MCF 10A (cell line): ENCODE measurements at regions not wholly inside any gene's neighbourhood (a gene's known extent, or its start where the extent isn't known, plus 50 kb on each side); places are given as distances from the start of the nearest gene placed in this dataset.

Experiments used
- BruUV-seq: library from RNA; stranded (reverse); fragments of 400-500 nt; replicated peaks from 2 replicates; lab custom pipeline; 2021; lab: Mats Ljungman, UMichigan
- CTCF ChIA-PET: fragments of 300-600 bp; sonication (Branson Sonifier 250); formaldehyde crosslinking; extraction: SDS; loops from one replicate; lab custom pipeline; 2021; ENCODE audit warnings: antibody characterized with exemption, inconsistent platforms; lab: Yijun Ruan, JAX
- POLR2A ChIA-PET: fragments of 300-600, 350-650 bp; sonication (Branson Sonifier 250); formaldehyde crosslinking; extraction: SDS; loops from one replicate; lab custom pipeline; 2020; ENCODE audit warnings: antibody characterized with exemption, inconsistent platforms; lab: Yijun Ruan, JAX
- DNase-seq: peaks from one replicate; pipeline ENCODE4 v3.0.0-alpha.2; 2018; ENCODE audit not compliant: unreplicated experiment
- H3K27ac Mint-ChIP-seq: one replicate; pipeline ENCODE4 v1.8.0; 2022; ENCODE audit warnings: mild to moderate bottlenecking, low read depth, mixed read lengths; ENCODE audit not compliant: unreplicated experiment
- H3K27me3 Mint-ChIP-seq: one replicate; pipeline ENCODE4 v1.8.0; 2022; ENCODE audit warnings: mixed read lengths; ENCODE audit not compliant: insufficient read depth, unreplicated experiment
- H3K36me3 Mint-ChIP-seq: one replicate; pipeline ENCODE4 v1.8.0; 2022; ENCODE audit warnings: mild to moderate bottlenecking, moderate library complexity, mixed read lengths; ENCODE audit not compliant: insufficient read depth, unreplicated experiment
- H3K4me1 Mint-ChIP-seq: one replicate; pipeline ENCODE4 v1.8.0; 2022; ENCODE audit warnings: mixed read lengths; ENCODE audit not compliant: insufficient read depth, unreplicated experiment
- H3K4me3 Mint-ChIP-seq: one replicate; pipeline ENCODE4 v1.8.0; 2022; ENCODE audit warnings: mild to moderate bottlenecking, moderate library complexity, mixed read lengths; ENCODE audit not compliant: unreplicated experiment
- H3K9me3 Mint-ChIP-seq: one replicate; pipeline ENCODE4 v1.8.0; 2022; ENCODE audit warnings: mixed read lengths; ENCODE audit not compliant: unreplicated experiment
- CTCF ChIP-seq: fragments of 200-600 bp; IDR thresholded peaks from one replicate; pipeline ENCODE4 v1.8.0; 2022; ENCODE audit warnings: antibody characterized with exemption, mild to moderate bottlenecking; ENCODE audit not compliant: unreplicated experiment
- intact Hi-C: fragments of 100-400 bp; cut with micrococcal nuclease; formaldehyde crosslinking; loops from 2 replicates; pipeline ENCODE4 v1.14.1; 2022

- intact Hi-C loops: no loop called here
- TF ChIP-seq CTCF: no peak
- ChIA-PET POLR2A (interaction anchor here (0.8 kb wide), 1 partner anchor 9 kb away, joined by 3 read pairs; no protein-coding TSS in a partner anchor), CTCF (interaction anchor here (0.6 kb wide), 1 partner anchor 51 kb away, joined by 3 read pairs; no protein-coding TSS in a partner anchor)
- no TSS peak for BruUV-seq
- H3K4me3 Mint-ChIP-seq: no peak overlapping the region
- H3K9me3 Mint-ChIP-seq: no peaks in the 10 kb centered on the region
- peaks cover 1% of the 10 kb centered on the region for H3K4me1 Mint-ChIP-seq
- no peaks in the 10 kb centered on the region for H3K36me3 Mint-ChIP-seq
- no peaks in the 10 kb centered on the region for H3K27me3 Mint-ChIP-seq
- no peak for DNase-seq
- no peak overlapping the region for H3K27ac Mint-ChIP-seq
Measured at GRCh38 chr11:95404370-95404769, 173.4 kb upstream of the SESN3 start.

GRCh38 chr11:95398437-95399112, 167.6 kb upstream of the SESN3 start:
- Mint-ChIP-seq H3K4me3 (no peak overlapping the region), H3K36me3 (no peaks in the 10 kb centered on the region), H3K27ac (no peak overlapping the region), H3K4me1 (peaks cover 11% of the 10 kb centered on the region), H3K9me3 (no peaks in the 10 kb centered on the region), H3K27me3 (no peaks in the 10 kb centered on the region)
- POLR2A ChIA-PET: no interaction called here
- TF ChIP-seq CTCF: no peak
- intact Hi-C loops: no loop called here
- no peak for DNase-seq
- BruUV-seq: no TSS peak
- CTCF ChIA-PET: no interaction called here

GRCh38 chr11:95392644-95393043, 161.6 kb upstream of the SESN3 start:
- Mint-ChIP-seq H3K4me1 (no peaks in the 10 kb centered on the region), H3K36me3 (no peaks in the 10 kb centered on the region), H3K27me3 (no peaks in the 10 kb centered on the region), H3K27ac (no peak overlapping the region), H3K4me3 (no peak overlapping the region), H3K9me3 (no peaks in the 10 kb centered on the region)
- intact Hi-C loops: no loop called here
- no peak for DNase-seq
- ChIA-PET POLR2A (no interaction called here), CTCF (no interaction called here)
- no peak for TF ChIP-seq CTCF
- BruUV-seq: no TSS peak

- Mint-ChIP-seq H3K27ac (no peak overlapping the region), H3K27me3 (no peaks in the 10 kb centered on the region), H3K4me3 (no peak overlapping the region), H3K36me3 (no peaks in the 10 kb centered on the region), H3K9me3 (no peaks in the 10 kb centered on the region), H3K4me1 (no peaks in the 10 kb centered on the region)
- BruUV-seq: no TSS peak
- no peak for DNase-seq
- ChIA-PET POLR2A (interaction anchor here (1.0 kb wide), 1 partner anchor 16 kb away, joined by 3 read pairs; no protein-coding TSS in a partner anchor), CTCF (no interaction called here)
- intact Hi-C loops: no loop called here
- no peak for TF ChIP-seq CTCF
Measured at GRCh38 chr11:95389427-95389826, 158.4 kb upstream of the SESN3 start.
